Fibroblast of skin of right biceps (primary cell): ENCODE measurements at regions not wholly inside any gene's neighbourhood (a gene's known extent, or its start where the extent isn't known, plus 50 kb on each side); places are given as distances from the start of the nearest gene placed in this dataset.

Experiments
- DNase-seq: peaks from one replicate; pipeline ENCODE4 v3.0.0-alpha.2; 2013

DNA sequence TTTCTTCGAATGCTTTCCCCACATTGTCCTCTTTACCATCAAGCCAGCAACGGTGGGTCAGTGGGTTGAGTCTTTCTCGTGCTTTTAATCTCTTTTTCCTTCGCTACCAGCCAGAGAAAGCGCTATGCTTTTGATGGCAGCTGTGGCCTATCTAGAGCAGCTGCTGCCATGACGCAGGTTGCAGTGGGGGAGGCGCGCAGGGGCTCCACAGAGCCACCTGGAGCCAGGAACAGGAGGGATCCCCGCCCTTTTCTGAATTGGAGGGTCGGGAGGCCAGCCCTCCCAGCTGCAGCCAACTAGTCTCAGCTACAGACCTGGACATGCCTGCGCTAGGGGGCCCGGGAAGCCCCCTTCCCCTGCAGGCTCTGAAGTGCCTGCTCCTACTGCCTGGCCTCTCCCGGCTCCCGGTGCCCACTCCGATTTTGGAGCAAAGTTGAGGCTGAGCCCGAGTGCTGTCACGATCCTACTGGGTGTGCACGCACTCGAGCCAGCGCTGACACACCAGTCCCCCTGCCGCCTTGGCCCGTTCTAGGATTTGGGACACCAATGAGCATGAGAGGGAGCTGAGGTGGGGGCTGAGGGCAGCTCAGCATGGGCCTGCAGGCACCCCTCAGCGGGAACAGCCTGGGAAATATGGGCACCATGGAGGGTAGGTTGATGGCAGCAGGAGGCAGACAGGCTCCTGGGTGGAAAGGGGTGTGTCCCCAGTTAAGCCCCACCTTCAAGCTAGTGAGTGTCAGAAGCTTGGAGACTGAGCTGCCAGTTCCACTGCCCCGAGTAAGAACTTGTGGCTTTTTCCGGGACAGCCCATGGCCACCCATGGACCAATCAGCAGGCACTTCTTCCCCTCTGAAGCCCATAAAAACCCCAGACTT is 784.2 kb downstream of the SLC6A15 start:
- DNase-seq: no peak

DNA sequence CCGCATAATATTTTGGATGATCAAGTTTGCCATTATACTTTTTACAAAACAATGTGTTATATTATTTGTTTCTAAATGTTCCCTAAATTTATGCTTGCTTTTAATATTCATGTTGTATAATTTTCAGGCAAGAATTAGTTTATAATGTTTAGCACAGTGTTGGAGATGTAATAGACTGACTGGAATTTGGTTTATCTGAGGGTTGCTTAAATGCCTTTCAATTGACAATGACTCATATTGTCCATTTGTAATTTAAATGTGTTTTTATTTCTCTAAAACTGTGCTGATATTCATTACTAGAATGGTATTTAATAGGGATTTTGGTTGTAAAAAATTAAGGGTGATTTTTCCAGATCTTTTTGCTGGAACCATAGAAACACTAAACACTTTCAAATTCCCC is 788.4 kb downstream of the SLC6A15 start:
- no peak for DNase-seq

DNA sequence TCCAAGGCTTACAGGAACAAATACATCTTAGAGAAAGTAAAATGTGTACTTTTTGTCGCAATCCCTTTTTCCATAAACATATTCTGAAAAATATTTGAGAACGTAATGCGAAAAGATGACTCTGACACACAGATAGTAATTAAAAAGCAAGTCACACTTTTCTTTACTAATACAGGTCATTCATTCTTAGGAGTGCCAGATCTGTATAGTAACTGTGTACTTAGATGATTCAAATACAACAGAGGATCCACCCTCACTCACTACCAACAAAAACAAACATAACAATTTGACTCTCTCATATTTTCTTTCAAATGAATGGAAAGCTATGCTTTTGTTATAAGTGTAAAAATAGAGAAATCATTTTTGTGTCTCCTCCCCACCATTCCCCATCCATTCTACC is 795.4 kb downstream of the SLC6A15 start:
- DNase-seq: no peak

DNA sequence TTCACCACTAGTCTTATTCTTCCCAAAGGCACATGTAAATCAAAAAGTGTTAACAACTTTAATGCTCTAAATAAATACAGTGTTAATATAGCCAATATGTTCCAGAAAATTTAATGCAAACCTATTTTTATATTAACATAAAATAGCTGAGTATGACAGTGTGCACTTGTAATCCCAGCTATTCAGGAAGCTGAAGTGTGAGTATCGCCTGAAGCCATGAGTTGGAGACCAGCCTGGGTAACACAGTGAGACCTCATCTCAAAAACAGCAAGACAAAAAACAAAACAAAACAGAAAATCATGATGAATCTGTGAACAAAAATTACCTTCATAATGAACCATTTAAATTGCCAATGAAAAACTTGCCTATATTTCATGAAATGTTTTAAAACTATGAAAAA is 798.9 kb downstream of the SLC6A15 start:
- DNase-seq: peak; percentile 34

DNA sequence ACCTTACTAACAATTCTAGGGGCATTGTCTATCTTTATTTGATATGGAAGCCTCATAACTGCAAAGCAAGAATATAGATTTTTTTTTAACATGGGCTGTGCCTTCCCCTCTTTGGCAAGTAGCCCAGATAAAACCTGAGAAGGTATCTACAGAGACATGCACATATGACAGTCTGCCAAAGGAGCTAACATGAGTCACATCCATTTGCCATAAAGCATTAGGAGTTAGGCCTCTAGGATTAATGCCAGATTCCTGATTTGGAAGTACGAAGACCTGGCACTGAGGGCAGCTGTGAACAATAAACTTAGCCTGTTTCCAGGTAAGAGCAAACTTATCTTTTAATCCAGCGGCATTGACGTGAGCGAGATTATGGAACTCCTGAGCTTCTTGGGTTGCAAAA is 808.7 kb downstream of the SLC6A15 start:
- DNase-seq: peak; percentile 7

DNA sequence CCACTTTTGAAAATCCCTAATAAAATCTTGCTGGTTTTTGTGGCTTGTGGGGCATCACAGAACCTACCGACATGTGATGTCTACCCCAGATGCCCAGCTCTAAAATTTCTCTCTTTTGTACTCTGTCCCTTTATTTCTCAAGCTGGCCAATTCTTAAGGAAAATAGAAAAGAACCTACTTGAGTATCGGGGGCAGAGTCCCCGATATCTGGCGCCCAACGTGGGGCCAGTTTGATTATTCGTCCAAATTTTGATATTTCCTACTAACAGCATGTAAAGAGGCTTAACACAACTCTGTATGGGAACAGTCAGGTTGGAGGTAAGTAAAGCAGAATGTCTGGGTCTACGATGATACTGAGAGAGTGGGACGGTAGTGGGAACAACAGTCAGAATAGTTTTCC is 810.6 kb downstream of the SLC6A15 start:
- peak; percentile 5 for DNase-seq

DNA sequence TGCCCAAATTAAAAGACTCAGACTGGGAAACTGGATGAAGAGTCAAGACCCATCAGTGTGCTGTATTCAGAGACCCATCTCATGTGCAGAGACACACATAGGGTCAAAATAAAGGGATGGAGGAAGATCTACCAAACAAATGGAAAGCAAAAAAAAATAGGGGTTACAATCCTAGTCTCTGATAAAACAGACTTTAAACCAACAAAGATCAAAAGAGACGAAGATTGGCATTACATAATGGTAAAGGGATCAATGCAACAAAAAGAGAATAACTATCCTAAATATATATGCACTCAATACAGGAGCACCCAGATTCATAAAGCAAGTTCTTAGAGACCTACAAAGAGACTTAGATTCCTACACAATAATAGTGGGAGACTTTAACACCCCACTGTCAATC is 813.0 kb downstream of the SLC6A15 start:
- DNase-seq: peak; percentile 39

DNA sequence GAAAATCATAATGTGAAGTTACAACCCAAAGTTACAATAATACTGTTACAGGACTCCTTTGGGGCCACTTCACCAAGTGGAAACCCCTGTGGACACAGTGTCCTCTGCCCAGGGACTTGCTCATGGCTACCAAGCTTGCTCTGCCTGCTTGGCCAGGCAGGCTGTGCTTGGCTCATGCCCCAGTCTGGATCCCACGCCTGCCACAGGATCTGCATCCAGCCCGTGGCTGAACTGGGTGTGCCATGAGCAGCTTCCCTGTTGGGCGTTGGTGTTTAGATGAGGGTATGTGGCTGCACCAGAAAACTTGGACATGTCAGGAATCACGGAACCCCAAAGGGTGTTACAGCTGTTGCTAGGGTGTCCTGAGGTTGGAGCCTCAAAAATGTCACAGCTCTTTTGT is 820.9 kb downstream of the SLC6A15 start:
- DNase-seq: no peak

DNA sequence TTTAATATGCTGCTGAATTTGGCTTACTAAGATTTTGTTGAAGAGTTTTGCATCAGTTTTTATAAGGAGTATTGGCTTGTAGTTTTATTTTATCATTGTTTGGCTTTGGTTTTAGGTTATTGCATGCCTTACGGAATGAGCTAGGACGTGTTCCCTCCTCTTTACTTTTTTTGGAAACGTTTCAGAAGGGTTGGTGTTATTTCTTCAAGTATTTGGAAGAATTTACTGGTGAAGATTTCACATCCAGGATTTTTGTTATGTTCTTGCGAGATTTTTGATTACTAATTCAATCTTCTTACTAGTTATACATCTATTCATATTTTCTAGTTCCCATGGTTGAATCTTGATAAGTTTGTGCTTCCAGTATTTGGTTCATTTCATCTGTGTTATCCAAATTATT is 823.2 kb downstream of the SLC6A15 start:
- DNase-seq: no peak

DNA sequence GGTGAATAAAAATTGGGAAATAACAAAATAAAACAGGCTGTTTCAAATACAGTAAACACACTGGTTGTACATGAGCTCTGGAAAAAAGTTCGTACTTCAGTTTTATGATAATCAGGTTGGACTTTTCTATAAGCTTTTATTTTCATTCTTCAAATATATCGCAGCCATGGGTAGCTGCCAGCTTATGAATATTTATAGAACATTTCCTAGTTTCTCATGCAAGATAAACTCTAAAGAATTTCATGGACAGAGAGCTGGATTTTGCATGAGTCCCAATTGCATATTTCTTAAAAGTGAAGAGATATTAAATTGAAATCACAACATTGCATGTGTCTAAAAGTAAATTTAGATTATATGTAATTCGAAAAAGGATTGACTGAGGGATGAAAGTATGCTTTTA is 827.6 kb downstream of the SLC6A15 start:
- DNase-seq: no peak

DNA sequence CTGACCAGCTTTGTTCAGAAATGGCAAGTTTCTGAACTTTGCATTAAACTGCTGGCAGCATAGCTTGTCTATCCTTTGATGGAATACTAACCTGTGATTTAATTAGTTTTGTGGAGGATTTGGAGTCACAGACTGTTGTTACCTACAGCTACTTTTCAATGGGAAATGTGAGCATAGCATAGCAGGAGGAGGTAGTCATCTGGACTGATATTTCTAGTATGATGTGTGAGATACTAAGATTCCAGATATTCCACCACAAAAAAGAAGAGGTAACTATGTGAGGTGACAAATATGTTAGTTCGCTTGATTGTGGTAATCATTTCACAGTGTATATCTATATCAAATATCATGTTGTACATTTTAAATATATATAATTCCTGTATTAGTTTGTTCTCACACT is 833.0 kb downstream of the SLC6A15 start:
- peak; percentile 58 for DNase-seq

DNA sequence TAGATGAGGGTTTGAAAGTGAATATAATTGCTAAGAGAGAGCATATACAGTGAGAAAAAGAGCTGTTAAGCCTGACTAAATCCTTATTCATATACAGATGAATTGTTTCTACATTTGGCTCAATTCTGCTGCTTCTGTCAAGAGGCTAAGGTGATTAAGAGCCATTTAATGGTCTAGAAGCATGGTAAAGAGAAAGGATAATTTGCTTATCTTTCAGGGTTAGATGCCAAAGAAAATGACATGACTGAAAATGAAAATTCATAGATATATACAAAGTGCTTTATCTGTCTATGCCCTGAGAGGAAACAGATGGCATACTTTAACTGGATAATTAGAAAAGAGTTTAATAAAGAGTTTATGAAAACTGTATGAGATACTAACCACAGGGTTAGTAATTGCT is 834.9 kb downstream of the SLC6A15 start:
- DNase-seq: peak; percentile 45

DNA sequence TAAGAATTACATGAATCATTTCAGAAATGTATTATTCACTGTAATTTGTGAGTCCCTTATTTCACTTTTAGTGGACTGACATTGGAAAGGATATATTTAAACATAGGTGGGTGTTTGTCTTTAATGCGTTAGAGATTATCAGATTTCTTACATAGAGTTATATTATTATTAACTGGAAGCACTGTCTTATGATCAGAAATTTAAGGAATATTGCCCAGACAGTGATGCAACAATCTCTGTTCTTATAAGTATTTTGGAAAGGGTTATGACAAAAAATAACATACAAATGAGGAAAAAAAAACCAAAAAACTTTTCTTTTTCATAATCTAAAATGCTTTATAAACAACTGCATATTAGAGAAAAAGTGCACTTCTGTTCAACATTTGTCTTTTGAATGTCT is 836.6 kb downstream of the SLC6A15 start:
- DNase-seq: no peak

DNA sequence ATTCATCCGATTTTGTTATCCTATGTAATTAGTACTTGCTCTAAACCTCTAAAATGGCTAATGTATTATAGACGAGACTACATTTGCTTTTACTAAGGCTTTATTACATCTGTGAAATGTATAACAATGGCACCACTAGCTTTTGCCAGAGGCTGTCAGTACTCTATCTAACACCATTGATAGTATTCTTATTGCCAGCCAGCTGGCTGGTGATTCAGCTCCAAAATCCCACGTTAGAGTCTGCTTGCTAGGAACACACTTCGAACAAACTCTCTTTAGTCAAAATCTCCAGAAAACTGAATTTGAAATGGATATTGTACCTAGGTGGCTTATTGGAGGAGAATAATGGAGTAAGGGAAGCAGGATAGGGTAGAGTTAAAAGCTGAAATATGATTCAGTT is 839.2 kb downstream of the SLC6A15 start:
- no peak for DNase-seq

DNA sequence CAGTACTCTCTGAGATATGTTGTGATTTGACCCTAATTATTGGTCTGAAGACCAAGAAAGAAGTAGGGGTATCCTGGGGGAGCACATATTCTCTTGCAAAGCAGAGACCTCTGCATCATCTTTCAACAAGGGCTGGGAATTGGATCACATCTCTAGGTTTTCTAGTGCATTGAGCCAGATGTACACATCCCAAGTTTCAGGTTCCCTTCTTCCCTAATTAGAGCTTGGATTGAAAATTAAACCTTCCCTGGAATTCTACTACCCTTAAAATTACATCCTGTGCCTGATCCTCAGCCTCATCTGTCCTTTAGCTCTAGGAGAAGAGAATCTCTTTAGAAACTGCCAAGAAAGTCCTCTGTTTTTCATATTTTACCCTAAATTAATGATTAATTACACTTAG is 839.6 kb downstream of the SLC6A15 start:
- DNase-seq: no peak

DNA sequence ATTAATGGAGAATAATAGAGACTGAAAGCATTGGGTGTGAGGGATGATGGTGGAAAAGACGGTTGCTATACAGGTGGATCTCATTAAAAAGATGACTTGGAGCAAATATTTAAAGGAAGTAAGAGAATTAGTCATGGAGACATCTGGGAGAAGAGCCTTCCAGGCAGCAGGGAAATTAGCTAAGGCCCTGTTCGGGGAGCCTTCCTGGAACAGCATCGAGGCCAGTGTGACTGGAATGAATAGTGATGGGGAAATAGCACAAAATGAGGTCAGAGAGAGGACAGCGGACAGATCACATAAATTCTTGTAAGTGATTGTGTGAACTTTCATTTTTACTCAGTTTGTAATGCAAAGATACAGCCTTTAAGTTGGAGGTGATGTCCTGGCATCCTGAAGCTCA is 842.3 kb downstream of the SLC6A15 start:
- DNase-seq: peak; percentile 98

DNA sequence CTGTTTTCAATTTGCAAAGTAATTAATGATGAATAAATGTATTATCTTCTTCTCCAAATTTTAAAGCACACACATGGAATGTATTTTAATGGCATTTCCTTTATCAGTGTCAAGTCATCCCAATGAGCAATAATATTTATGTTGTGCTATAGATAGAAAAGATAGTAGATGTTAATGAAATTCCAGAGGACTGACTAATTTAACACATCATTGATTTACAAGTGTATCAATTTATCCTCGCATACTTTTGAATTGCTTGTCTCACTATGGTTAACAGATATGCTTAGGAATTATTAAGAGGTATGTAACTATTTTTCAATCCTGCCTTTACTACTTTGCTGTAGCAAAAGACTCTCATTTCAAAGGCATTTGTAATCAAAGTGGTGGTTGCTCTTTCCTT is 842.9 kb downstream of the SLC6A15 start:
- peak; percentile 91 for DNase-seq

DNA sequence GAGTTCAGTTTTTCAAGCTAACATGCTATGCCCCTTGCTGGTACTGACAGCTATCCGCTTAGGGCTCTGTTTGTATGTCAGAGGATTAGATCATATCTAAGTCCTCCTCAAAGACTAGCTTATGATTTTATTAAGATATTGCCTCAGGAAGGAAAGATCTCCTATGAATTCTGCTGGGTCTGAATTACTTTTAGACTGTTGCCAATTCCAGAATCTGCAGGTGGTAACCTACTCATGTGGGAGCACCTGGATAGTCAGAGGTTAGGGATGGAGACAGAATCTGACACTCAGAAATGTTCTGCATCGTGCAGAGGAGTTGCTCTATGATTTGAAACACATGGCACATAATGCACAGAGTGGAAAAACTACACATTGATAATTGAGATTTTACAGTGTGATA is 843.4 kb downstream of the SLC6A15 start:
- no peak for DNase-seq

DNA sequence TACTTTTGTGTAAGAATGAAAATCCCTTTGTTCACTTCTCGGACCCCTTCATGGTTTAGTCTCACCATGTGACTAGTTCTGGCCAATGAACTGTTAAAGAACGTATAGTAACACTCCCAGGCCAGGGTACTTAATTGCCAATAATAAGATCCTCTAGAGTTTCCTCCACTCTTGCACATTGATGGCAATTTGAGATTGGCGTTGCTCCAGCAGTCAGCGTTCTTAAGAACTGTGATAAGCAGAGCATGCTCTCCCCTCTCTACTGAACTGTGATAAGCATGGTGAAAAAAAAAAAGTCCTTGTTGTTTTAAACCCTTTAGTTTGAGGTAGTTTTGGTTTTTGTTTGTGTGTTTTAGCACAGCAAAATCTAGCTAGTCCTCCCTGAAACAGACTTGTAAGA is 854.5 kb downstream of the SLC6A15 start:
- DNase-seq: no peak

DNA sequence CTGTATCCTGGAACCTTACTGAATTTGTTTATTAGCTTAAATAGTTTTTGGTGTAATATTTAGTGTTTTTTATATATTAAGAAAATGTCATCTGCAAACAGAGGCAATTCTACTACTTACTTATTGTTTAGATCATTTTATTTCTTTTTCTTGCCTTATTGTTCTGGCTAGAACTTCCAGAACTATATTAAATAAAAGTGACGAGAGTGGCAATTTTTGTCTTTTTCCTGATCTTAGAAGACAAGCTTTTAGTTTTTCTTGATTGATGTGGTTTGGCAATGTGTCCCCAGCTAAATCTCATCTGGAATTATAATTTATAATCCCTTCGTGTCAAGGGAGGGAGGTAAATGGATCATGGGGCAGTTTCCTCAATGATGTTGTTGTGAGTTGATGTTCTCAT is 857.8 kb downstream of the SLC6A15 start:
- no peak for DNase-seq

DNA sequence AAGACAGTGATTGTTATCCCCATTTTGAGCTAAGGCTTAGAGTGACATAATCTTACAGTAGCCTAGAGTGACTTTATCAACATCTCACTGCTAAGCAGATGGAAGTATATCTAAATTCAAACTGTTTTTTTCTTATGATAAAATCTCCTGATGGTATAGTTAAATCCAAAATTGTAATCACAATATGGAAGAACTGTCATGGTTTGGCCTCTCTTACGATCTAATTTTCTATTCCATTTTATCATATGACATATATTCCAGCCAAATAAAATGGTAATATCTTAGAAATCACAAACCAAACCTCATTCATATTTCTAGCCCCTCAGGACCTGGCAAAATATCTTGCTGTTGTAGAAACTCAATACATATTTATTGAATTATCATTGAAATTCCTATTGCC is 864.7 kb downstream of the SLC6A15 start:
- no peak for DNase-seq

DNA sequence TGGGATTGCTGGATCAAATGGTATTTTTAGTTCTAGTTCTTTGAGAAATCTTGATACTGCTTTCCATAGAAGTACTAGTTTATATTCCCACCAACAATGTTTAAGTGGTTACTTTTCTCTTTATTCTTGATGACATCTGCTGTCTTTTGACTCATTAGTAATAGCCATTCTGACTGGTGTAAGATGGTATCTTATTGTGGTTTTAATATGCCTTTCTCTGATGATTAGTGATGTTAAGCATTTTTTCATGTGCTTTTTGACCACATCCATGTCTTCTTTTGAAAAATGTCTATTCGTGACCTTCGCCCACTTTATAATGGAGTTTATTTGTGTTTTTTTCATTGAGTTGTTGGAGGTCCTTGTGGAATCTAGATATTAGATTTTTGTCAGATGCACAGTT is 865.7 kb downstream of the SLC6A15 start:
- DNase-seq: peak; percentile 59

DNA sequence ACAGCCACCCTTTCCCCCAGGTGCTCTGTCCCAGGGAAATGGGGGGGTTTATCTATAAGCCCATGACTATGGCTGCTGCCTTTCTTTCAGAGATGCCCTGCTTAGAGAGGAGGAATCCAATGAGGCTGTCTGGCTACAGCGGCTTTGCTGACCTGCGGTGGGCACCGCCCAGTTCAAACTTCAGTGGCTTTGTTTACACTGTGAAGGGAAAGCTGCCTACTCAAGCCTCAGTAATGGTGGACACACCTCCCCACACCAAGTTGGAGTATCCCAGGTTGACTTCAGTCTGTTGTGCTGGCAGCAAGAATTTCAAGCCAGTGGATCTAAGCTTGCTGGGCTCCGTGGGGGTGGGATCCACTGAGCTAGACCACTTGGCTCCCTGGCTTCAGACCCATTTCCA is 869.2 kb downstream of the SLC6A15 start:
- no peak for DNase-seq

DNA sequence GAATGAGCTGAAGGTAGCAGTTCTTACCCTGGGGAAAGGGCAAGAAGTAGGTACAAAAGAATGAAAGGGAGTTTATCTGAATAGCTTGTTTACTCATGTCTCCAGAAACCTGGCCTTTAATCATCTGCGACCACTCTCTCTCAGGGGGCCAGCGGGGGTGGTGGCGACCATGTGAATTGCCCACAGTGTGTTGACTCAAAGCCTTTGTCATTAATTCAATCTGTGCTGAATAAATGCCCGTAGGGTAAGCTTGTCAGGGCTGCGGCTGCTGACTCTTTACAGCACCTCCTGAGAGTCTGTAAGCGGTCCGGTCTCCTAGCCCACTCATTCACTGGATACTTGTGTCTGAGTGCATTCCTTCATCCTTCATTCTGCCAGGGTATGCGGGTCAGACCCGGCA is 874.4 kb downstream of the SLC6A15 start:
- no peak for DNase-seq

DNA sequence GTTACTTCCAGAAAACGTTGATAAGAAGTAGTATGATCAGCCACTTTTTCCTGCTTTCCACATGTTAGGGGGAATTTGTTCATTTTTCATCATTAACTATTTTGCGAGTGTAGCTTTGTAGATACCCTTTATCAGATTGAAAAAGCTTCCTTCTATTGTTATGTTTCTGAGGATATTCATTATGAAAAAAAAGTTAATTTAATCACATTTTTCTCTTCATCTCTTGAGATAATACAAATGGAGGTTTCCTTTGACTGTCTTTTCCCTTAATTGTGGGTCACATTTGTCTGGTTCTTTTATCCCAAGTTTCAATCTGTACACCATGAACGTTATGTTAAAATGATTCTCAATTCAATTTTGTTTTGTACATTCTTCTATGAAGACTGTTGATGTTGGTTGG is 875.7 kb downstream of the SLC6A15 start:
- no peak for DNase-seq
